K562 (cell line): ENCODE measurements at regions not wholly inside any gene's neighbourhood (a gene's known extent, or its start where the extent isn't known, plus 50 kb on each side); places are given as distances from the start of the nearest gene placed in this dataset.

Experiments
- FOXJ3 ChIP-seq: sonication (generic); formaldehyde crosslinking; IDR thresholded peaks from 2 replicates; pipeline ENCODE4 v1.4.0; 2020; ENCODE audit warnings: mild to moderate bottlenecking, missing genetic modification reagents
- MNT ChIP-seq, 2 experiments: fragments of 450-650 bp; conservative IDR thresholded peaks; 2 replicates each; pipeline ENCODE4 v1.6.1; 2017; ENCODE audit warnings: mild to moderate bottlenecking in 2 of 2, moderate library complexity in 2 of 2
- NR1H2 ChIP-seq: sonication (generic); formaldehyde crosslinking; IDR thresholded peaks from 2 replicates; pipeline ENCODE4 v1.4.0; 2020; ENCODE audit warnings: mild to moderate bottlenecking, missing genetic modification reagents
- TF ChIP-seq, protein P1 (sequence below): fragments of 450-650 bp; IDR thresholded peaks from 2 replicates; pipeline ENCODE4 v1.6.1; 2016; ENCODE audit warnings: mild to moderate bottlenecking, moderate library complexity
- TF ChIP-seq, protein P2 (sequence below): sonication (generic); formaldehyde crosslinking; IDR thresholded peaks from 2 replicates; pipeline ENCODE4 v1.8.0; 2022; ENCODE audit warnings: mild to moderate bottlenecking, missing genetic modification reagents
- TF ChIP-seq, protein P3 (sequence below): sonication (generic); formaldehyde crosslinking; IDR thresholded peaks from 2 replicates; pipeline ENCODE4 v1.8.1; 2022; ENCODE audit warnings: missing genetic modification reagents

GRCh38 chr16:80027007-80027965 is 426.7 kb upstream of the MAF start (continued):
- TF ChIP-seq, protein P1, sequence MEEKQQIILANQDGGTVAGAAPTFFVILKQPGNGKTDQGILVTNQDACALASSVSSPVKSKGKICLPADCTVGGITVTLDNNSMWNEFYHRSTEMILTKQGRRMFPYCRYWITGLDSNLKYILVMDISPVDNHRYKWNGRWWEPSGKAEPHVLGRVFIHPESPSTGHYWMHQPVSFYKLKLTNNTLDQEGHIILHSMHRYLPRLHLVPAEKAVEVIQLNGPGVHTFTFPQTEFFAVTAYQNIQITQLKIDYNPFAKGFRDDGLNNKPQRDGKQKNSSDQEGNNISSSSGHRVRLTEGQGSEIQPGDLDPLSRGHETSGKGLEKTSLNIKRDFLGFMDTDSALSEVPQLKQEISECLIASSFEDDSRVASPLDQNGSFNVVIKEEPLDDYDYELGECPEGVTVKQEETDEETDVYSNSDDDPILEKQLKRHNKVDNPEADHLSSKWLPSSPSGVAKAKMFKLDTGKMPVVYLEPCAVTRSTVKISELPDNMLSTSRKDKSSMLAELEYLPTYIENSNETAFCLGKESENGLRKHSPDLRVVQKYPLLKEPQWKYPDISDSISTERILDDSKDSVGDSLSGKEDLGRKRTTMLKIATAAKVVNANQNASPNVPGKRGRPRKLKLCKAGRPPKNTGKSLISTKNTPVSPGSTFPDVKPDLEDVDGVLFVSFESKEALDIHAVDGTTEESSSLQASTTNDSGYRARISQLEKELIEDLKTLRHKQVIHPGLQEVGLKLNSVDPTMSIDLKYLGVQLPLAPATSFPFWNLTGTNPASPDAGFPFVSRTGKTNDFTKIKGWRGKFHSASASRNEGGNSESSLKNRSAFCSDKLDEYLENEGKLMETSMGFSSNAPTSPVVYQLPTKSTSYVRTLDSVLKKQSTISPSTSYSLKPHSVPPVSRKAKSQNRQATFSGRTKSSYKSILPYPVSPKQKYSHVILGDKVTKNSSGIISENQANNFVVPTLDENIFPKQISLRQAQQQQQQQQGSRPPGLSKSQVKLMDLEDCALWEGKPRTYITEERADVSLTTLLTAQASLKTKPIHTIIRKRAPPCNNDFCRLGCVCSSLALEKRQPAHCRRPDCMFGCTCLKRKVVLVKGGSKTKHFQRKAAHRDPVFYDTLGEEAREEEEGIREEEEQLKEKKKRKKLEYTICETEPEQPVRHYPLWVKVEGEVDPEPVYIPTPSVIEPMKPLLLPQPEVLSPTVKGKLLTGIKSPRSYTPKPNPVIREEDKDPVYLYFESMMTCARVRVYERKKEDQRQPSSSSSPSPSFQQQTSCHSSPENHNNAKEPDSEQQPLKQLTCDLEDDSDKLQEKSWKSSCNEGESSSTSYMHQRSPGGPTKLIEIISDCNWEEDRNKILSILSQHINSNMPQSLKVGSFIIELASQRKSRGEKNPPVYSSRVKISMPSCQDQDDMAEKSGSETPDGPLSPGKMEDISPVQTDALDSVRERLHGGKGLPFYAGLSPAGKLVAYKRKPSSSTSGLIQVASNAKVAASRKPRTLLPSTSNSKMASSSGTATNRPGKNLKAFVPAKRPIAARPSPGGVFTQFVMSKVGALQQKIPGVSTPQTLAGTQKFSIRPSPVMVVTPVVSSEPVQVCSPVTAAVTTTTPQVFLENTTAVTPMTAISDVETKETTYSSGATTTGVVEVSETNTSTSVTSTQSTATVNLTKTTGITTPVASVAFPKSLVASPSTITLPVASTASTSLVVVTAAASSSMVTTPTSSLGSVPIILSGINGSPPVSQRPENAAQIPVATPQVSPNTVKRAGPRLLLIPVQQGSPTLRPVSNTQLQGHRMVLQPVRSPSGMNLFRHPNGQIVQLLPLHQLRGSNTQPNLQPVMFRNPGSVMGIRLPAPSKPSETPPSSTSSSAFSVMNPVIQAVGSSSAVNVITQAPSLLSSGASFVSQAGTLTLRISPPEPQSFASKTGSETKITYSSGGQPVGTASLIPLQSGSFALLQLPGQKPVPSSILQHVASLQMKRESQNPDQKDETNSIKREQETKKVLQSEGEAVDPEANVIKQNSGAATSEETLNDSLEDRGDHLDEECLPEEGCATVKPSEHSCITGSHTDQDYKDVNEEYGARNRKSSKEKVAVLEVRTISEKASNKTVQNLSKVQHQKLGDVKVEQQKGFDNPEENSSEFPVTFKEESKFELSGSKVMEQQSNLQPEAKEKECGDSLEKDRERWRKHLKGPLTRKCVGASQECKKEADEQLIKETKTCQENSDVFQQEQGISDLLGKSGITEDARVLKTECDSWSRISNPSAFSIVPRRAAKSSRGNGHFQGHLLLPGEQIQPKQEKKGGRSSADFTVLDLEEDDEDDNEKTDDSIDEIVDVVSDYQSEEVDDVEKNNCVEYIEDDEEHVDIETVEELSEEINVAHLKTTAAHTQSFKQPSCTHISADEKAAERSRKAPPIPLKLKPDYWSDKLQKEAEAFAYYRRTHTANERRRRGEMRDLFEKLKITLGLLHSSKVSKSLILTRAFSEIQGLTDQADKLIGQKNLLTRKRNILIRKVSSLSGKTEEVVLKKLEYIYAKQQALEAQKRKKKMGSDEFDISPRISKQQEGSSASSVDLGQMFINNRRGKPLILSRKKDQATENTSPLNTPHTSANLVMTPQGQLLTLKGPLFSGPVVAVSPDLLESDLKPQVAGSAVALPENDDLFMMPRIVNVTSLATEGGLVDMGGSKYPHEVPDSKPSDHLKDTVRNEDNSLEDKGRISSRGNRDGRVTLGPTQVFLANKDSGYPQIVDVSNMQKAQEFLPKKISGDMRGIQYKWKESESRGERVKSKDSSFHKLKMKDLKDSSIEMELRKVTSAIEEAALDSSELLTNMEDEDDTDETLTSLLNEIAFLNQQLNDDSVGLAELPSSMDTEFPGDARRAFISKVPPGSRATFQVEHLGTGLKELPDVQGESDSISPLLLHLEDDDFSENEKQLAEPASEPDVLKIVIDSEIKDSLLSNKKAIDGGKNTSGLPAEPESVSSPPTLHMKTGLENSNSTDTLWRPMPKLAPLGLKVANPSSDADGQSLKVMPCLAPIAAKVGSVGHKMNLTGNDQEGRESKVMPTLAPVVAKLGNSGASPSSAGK, result peak; percentile 77
- TF ChIP-seq NR1H2 (CRISPR knock-in tag) (no peak), FOXJ3 (CRISPR knock-in tag) (no peak), MNT (conservative IDR thresholded peaks at IDR 0.05) (peak; percentile 26 to 66; a peak in 2 of 4 replicates)
- TF ChIP-seq, protein P2, sequence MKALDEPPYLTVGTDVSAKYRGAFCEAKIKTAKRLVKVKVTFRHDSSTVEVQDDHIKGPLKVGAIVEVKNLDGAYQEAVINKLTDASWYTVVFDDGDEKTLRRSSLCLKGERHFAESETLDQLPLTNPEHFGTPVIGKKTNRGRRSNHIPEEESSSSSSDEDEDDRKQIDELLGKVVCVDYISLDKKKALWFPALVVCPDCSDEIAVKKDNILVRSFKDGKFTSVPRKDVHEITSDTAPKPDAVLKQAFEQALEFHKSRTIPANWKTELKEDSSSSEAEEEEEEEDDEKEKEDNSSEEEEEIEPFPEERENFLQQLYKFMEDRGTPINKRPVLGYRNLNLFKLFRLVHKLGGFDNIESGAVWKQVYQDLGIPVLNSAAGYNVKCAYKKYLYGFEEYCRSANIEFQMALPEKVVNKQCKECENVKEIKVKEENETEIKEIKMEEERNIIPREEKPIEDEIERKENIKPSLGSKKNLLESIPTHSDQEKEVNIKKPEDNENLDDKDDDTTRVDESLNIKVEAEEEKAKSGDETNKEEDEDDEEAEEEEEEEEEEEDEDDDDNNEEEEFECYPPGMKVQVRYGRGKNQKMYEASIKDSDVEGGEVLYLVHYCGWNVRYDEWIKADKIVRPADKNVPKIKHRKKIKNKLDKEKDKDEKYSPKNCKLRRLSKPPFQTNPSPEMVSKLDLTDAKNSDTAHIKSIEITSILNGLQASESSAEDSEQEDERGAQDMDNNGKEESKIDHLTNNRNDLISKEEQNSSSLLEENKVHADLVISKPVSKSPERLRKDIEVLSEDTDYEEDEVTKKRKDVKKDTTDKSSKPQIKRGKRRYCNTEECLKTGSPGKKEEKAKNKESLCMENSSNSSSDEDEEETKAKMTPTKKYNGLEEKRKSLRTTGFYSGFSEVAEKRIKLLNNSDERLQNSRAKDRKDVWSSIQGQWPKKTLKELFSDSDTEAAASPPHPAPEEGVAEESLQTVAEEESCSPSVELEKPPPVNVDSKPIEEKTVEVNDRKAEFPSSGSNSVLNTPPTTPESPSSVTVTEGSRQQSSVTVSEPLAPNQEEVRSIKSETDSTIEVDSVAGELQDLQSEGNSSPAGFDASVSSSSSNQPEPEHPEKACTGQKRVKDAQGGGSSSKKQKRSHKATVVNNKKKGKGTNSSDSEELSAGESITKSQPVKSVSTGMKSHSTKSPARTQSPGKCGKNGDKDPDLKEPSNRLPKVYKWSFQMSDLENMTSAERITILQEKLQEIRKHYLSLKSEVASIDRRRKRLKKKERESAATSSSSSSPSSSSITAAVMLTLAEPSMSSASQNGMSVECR (CRISPR knock-in tag), result no peak
- TF ChIP-seq, protein P3, sequence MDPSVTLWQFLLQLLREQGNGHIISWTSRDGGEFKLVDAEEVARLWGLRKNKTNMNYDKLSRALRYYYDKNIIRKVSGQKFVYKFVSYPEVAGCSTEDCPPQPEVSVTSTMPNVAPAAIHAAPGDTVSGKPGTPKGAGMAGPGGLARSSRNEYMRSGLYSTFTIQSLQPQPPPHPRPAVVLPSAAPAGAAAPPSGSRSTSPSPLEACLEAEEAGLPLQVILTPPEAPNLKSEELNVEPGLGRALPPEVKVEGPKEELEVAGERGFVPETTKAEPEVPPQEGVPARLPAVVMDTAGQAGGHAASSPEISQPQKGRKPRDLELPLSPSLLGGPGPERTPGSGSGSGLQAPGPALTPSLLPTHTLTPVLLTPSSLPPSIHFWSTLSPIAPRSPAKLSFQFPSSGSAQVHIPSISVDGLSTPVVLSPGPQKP (CRISPR knock-in tag), result no peak
